NT2/D1 (cell line): ENCODE measurements at regions not wholly inside any gene's neighbourhood (a gene's known extent, or its start where the extent isn't known, plus 50 kb on each side); places are given as distances from the start of the nearest gene placed in this dataset.
"Not testable (repeated sequence)": the region's sequence is repeated elsewhere in the genome, so short reads cannot be mapped to it uniquely, and the experiment has no call there.

ENCODE experiments used
- DNase-seq: peaks from one replicate; pipeline ENCODE4 v3.0.0-alpha.2; 2011; ENCODE audit warnings: low read depth, low spot score
- H3K27me3 ChIP-seq: 2 replicates; pipeline ENCODE4 v1.6.0; 2011; ENCODE audit warnings: mild to moderate bottlenecking; ENCODE audit not compliant: insufficient read length, insufficient read depth
- H3K36me3 ChIP-seq: 2 replicates; pipeline ENCODE4 v1.6.1; 2011; ENCODE audit warnings: mild to moderate bottlenecking, low read length, mixed read lengths; ENCODE audit not compliant: insufficient read depth, insufficient read length
- H3K4me1 ChIP-seq: 2 replicates; pipeline ENCODE4 v1.5.1; 2011; ENCODE audit not compliant: insufficient read depth, insufficient read length
- H3K4me3 ChIP-seq: 2 replicates; pipeline ENCODE4 v1.5.1; 2011; ENCODE audit warnings: low read depth; ENCODE audit not compliant: insufficient read length
- H3K9ac ChIP-seq: 2 replicates; pipeline ENCODE4 v1.6.0; 2011; ENCODE audit warnings: low read depth; ENCODE audit not compliant: insufficient read length
- H3K9me3 ChIP-seq: 2 replicates; pipeline ENCODE4 v1.5.1; 2011; ENCODE audit warnings: mild to moderate bottlenecking, low read length; ENCODE audit not compliant: insufficient read depth
- SUZ12 ChIP-seq: IDR thresholded peaks from 2 replicates; pipeline ENCODE4 v1.6.1; 2011; ENCODE audit not compliant: insufficient read length, insufficient read depth; ENCODE audit errors: extremely low read depth
- YY1 ChIP-seq: IDR thresholded peaks from 2 replicates; pipeline ENCODE4 v1.6.1; 2011; ENCODE audit not compliant: insufficient read length, insufficient read depth
- ZNF274 ChIP-seq: IDR thresholded peaks from 2 replicates; pipeline ENCODE4 v1.6.1; 2011; ENCODE audit warnings: mild to moderate bottlenecking, low read depth, low read length

DNA sequence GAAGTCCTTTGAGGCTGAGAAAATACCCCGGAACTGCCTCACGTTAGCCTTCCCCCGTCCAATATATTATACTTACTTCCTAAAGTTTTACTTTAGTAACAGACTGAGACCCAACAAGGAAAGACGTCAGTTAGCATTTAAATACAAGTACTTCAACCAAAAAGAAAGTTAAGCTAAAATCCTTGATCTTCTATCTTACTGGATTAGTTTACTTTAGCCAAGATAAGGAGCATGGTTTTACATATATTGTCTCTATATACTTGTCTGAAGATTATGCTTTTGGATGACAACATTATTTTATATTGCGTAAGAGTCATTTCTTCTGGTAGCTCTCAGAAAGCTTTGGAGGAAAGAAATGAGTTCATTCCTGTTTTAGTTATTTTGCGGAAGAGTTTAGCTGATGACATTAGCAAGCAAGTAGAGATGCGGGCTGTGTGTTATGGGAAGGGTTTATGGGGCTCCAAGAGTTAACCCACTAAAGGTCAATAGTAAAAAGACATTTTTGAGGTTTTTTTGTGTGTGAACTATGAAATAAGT is 532.9 kb downstream of the ZNF516 start:
- no peaks in the 10 kb centered on the region for H3K9me3 ChIP-seq
- no peak overlapping the region for H3K9ac ChIP-seq
- no peak for DNase-seq
- H3K4me1 ChIP-seq, result no peaks in the 10 kb centered on the region
- H3K36me3 ChIP-seq, result no peaks in the 10 kb centered on the region
- H3K4me3 ChIP-seq, result no peak overlapping the region
- H3K27me3 ChIP-seq, result no peaks in the 10 kb centered on the region
- TF ChIP-seq SUZ12 (no peak), ZNF274 (no peak), YY1 (no peak)

DNA sequence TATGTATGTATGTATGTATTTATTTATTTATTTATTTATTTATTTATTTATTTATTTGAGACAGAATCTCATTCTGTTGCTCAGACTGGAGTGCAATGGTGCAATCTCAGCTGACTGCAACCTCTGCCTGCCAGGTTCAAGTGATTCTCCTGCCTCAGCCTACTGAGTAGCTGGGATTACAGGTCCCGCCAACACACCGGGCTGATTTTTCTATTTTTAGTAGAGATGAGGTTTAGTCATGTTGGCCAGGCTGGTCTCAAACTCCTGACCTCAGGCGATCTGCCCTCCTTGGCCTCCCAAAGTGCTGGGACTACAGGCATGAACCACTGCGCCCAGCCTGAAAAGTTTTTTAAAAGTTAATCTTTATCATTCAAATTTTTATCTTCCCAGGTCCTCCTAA is 532.9 kb upstream of the SMIM21 start:
- not testable (repeated sequence) for H3K27me3 ChIP-seq

GRCh38 chr18:75959150-75959549 is 531.6 kb upstream of the SMIM21 start:
- Histone ChIP-seq H3K4me3 (no peak overlapping the region), H3K4me1 (no peaks in the 10 kb centered on the region), H3K9ac (no peak overlapping the region), H3K36me3 (no peaks in the 10 kb centered on the region), H3K9me3 (no peaks in the 10 kb centered on the region), H3K27me3 (no peaks in the 10 kb centered on the region)
- DNase-seq, result no peak
- TF ChIP-seq ZNF274 (no peak), SUZ12 (no peak), YY1 (no peak)

More for the DNA sequence above, 532.9 kb upstream of the SMIM21 start:
- not testable (repeated sequence) for H3K9ac ChIP-seq, H3K9me3 ChIP-seq, H3K4me1 ChIP-seq, H3K4me3 ChIP-seq, DNase-seq, H3K36me3 ChIP-seq

- Histone ChIP-seq H3K4me1 (no peaks in the 10 kb centered on the region), H3K36me3 (no peaks in the 10 kb centered on the region), H3K4me3 (no peak overlapping the region), H3K9ac (no peak overlapping the region), H3K27me3 (no peaks in the 10 kb centered on the region), H3K9me3 (no peaks in the 10 kb centered on the region)
- DNase-seq, result no peak
- TF ChIP-seq ZNF274 (no peak), SUZ12 (no peak), YY1 (no peak)
Observed at GRCh38 chr18:75958683-75959082, 531.2 kb upstream of the SMIM21 start.

DNA sequence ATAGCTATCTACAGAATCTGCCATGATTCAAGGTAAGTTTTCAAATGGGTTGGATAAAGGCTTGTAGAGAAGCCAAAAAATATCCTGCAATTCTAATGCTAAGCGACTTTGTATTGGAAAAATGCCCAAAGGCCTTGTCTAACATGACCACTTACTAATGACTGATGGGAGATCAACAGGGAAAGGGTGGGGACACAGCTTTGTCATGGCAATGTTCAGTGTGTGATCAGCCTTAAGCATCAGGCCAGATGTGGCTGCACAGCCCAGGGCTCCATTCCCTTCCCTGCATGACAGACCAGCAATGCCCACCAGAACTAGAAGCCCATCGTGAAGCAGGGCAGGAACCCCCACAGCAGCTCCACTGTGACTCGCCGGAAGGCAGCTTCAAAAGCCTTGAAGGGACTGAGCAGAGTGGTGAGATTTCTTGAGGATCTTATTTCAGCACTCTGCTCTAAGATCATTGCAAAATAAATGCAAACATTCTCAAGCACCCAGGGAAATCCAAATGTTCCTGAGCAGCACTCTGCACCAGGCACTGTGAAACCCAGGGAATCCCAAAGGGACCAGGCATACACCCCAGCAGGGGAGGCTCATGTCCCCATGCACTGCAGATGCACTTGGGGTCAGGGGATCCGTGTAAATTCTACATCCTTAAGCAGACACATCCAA is 517.9 kb upstream of the SMIM21 start:
- TF ChIP-seq SUZ12 (no peak), ZNF274 (no peak), YY1 (no peak)
- H3K9ac ChIP-seq, result no peak overlapping the region
- H3K27me3 ChIP-seq, result no peaks in the 10 kb centered on the region
- H3K36me3 ChIP-seq, result no peaks in the 10 kb centered on the region
- no peak for DNase-seq
- H3K9me3 ChIP-seq, result peaks cover 16% of the 10 kb centered on the region
- no peaks in the 10 kb centered on the region for H3K4me1 ChIP-seq
- no peak overlapping the region for H3K4me3 ChIP-seq

DNA sequence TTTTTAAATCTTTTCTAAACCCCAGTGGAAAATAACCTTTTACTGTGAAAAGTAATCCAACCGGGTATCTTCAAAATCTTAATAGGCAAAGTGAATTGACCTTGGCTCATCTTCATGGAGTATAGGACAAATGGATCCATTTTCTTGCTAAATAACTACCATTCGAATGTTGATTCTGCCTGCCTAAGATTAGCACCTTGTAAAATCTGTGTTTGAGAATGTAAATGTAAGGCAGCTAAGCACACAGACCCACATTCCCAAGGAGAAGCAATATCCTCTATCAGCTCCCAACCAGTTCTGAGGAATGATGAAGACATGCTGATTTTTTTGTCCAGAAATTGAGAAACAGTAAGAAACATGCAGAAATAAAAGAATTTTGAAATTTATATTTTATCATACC is 509.8 kb upstream of the SMIM21 start:
- peak; percentile 49 for DNase-seq
- H3K9me3 ChIP-seq, result peaks cover 11% of the 10 kb centered on the region
- H3K4me3 ChIP-seq, result no peak overlapping the region
- H3K4me1 ChIP-seq, result no peaks in the 10 kb centered on the region
- H3K27me3 ChIP-seq, result no peaks in the 10 kb centered on the region
- H3K9ac ChIP-seq, result no peak overlapping the region
- H3K36me3 ChIP-seq, result no peaks in the 10 kb centered on the region
- TF ChIP-seq YY1 (no peak), ZNF274 (no peak)

DNA sequence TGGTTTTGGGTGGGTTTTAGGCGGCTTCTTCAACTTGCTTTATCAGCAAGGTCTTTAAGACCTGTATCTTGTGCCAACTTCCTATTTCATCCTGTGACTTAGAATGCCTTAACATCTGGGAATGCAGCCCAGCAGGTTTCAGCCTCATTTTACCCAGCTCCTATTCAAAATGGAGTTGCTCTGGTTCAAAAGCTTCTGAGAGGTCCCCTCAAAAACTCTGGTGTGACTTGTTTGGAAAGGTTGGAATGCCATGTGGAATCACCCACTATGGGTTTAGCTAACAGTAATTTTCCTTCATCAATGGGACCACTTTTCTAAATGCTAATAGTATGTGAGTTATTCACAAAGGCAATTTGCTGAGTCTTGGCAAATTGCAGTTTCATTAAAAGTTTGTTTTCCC is 509.4 kb upstream of the SMIM21 start:
- DNase-seq, result no peak
- no peak overlapping the region for H3K9ac ChIP-seq
- no peaks in the 10 kb centered on the region for H3K27me3 ChIP-seq
- H3K9me3 ChIP-seq, result peaks cover 9% of the 10 kb centered on the region
- no peaks in the 10 kb centered on the region for H3K36me3 ChIP-seq
- no peaks in the 10 kb centered on the region for H3K4me1 ChIP-seq
- TF ChIP-seq SUZ12, result no peak
- H3K4me3 ChIP-seq, result no peak overlapping the region

- Histone ChIP-seq H3K9ac (no peak overlapping the region), H3K4me3 (no peak overlapping the region), H3K27me3 (no peaks in the 10 kb centered on the region), H3K4me1 (no peaks in the 10 kb centered on the region), H3K36me3 (no peaks in the 10 kb centered on the region), H3K9me3 (peaks cover 15% of the 10 kb centered on the region; the same call in 1 of the 2 replicates)
- no peak for TF ChIP-seq SUZ12
- TF ChIP-seq ZNF274, result no peak
- TF ChIP-seq YY1, result no peak
- no peak for DNase-seq
Observed at GRCh38 chr18:75931079-75931478, 503.6 kb upstream of the SMIM21 start.
